ENCODE measurements at regions not wholly inside any gene's neighbourhood (a gene's known extent, or its start where the extent isn't known, plus 50 kb on each side); places are given as distances from the start of the nearest gene placed in this dataset.

- TF ChIP-seq POLR2AphosphoS5 (IDR thresholded peaks at IDR 0.05; ENCODE audit: low read depth, low read length), result no peak
- TF ChIP-seq CTCF (IDR thresholded peaks at IDR 0.05 in 2 of 3, conservative IDR thresholded peaks at IDR 0.05 in 1 of 3; ENCODE audit: borderline replicate concordance in 1 of 3, insufficient read depth in 1 of 3, low read depth in 2 of 3, low read length in 2 of 3), result no peak
- TF ChIP-seq RAD21 (IDR thresholded peaks at IDR 0.05; ENCODE audit: low read depth), result no peak
- TF ChIP-seq MAX (IDR thresholded peaks at IDR 0.05), result no peak
Measured at GRCh38 chr15:58340176-58340575, 91.6 kb upstream of the LIPC start.

Data from HCT116 (cell line).